Panc1 (cell line): ENCODE measurements at regions not wholly inside any gene's neighbourhood (a gene's known extent, or its start where the extent isn't known, plus 50 kb on each side); places are given as distances from the start of the nearest gene placed in this dataset.

Experiments
- ATAC-seq: fragments of 200-7000 bp; cut with Tn5 transposase; 2 replicates; pipeline ENCODE4 v1.9.1; 2020; ENCODE audit warnings: mild to moderate bottlenecking, moderate library complexity
- BruUV-seq: library from RNA; stranded (reverse); fragments of 400-500 nt; replicated peaks from 2 replicates; lab custom pipeline; 2021; lab: Mats Ljungman, UMichigan
- CTCF ChIA-PET: fragments of 300-600 bp; sonication (Branson Sonifier 250); formaldehyde crosslinking; loops from one replicate; lab custom pipeline; 2022; ENCODE audit warnings: antibody characterized with exemption; lab: Charles Lee
- POLR2A ChIA-PET: fragments of 300-600 bp; sonication (Branson Sonifier 250); formaldehyde crosslinking; loops from one replicate; lab custom pipeline; 2022; ENCODE audit warnings: antibody characterized with exemption; lab: Charles Lee
- DNase-seq: peaks from one replicate; pipeline ENCODE4 v3.0.0-alpha.2; 2010; ENCODE audit warnings: low read depth, low spot score
- H3K27ac ChIP-seq: 2 replicates; pipeline ENCODE4 v1.5.1; 2011; ENCODE audit warnings: mild to moderate bottlenecking, low read length, inconsistent platforms
- H3K27me3 ChIP-seq: fragments of 200-500 bp; sonication (Bioruptor generic); 2 replicates; pipeline ENCODE4 v1.6.0; 2014; ENCODE audit warnings: low read length, inconsistent platforms; ENCODE audit not compliant: control insufficient read depth, insufficient read depth
- H3K36me3 ChIP-seq: fragments of 200-500 bp; sonication (Bioruptor generic); 2 replicates; pipeline ENCODE4 v1.5.1; 2014; ENCODE audit warnings: inconsistent platforms, mild to moderate bottlenecking, low read length, moderate library complexity; ENCODE audit not compliant: control insufficient read depth, insufficient read depth
- H3K4me1 ChIP-seq: 2 replicates; pipeline ENCODE4 v1.5.1; 2011; ENCODE audit warnings: inconsistent platforms, mild to moderate bottlenecking, low read length, moderate library complexity; ENCODE audit not compliant: control insufficient read depth, insufficient read depth
- H3K4me3 ChIP-seq, 2 experiments: 2 replicates each; pipeline ENCODE4 v1.5.1; 2011 to 2012; ENCODE audit warnings: low read depth in 2 of 2, low read length in 2 of 2, mild to moderate bottlenecking in 2 of 2, inconsistent platforms in 1 of 2, moderate library complexity in 1 of 2
- H3K9me3 ChIP-seq: fragments of 200-500 bp; sonication (Bioruptor generic); 2 replicates; pipeline ENCODE4 v1.5.1; 2014; ENCODE audit warnings: low read depth, mild to moderate bottlenecking, inconsistent platforms, low read length, moderate library complexity; ENCODE audit not compliant: control insufficient read depth, insufficient read depth
- CTCF ChIP-seq: fragments of 450-650 bp; IDR thresholded peaks from 2 replicates; pipeline ENCODE4 v1.5.1; 2017; ENCODE audit warnings: mild to moderate bottlenecking
- POLR2AphosphoS5 ChIP-seq: IDR thresholded peaks from 2 replicates; pipeline ENCODE4 v1.6.1; 2012; ENCODE audit warnings: mild to moderate bottlenecking, low read depth, low read length, moderate library complexity
- REST ChIP-seq, 2 experiments: IDR thresholded peaks; 2 replicates each; pipeline ENCODE4 v1.6.1; 2011 to 2012; ENCODE audit warnings: low read depth in 2 of 2, control low read depth in 1 of 2, low read length in 1 of 2, mild to moderate bottlenecking in 1 of 2, moderate library complexity in 1 of 2; ENCODE audit not compliant: insufficient read depth in 1 of 2
- SIN3A ChIP-seq: IDR thresholded peaks from 2 replicates; pipeline ENCODE4 v1.6.1; 2012; ENCODE audit warnings: low read depth, mild to moderate bottlenecking, low read length, moderate library complexity, borderline replicate concordance; ENCODE audit not compliant: insufficient read depth
- TCF7L2 ChIP-seq: IDR thresholded peaks from 2 replicates; pipeline ENCODE4 v1.6.1; 2011; ENCODE audit warnings: mild to moderate bottlenecking, low read depth, low read length, inconsistent platforms
- in situ Hi-C: cut with HindIII; loops from 2 replicates; pipeline ENCODE4 v1.10.0; 2016; ENCODE audit warnings: low sequenced_read_pairs, low pct_unique_long_range_greater_than_20kb
- intact Hi-C: fragments of 100-400 bp; cut with micrococcal nuclease; formaldehyde crosslinking; loops from one replicate; pipeline ENCODE4 v1.10.0; 2022; ENCODE audit not compliant: unreplicated experiment

- Histone ChIP-seq H3K36me3 (no peaks in the 10 kb centered on the region), H3K4me3 (no peak overlapping the region), H3K27ac (no peak overlapping the region), H3K9me3 (no peaks in the 10 kb centered on the region), H3K27me3 (no peaks in the 10 kb centered on the region), H3K4me1 (no peaks in the 10 kb centered on the region)
- CTCF ChIA-PET, result no interaction called here
- POLR2A ChIA-PET, result no interaction called here
- intact Hi-C loops, result no loop called here
- DNase-seq (no peak), ATAC-seq (no peak)
- TF ChIP-seq SIN3A (no peak), TCF7L2 (no peak), CTCF (no peak), REST (IDR thresholded peaks at IDR 0.05; ENCODE audit: insufficient read depth in 1 of 2, low read depth in 2 of 2, low read length in 1 of 2) (no peak), POLR2AphosphoS5 (no peak)
- in situ Hi-C loops, result no loop called here
- no TSS peak for BruUV-seq
Observed at GRCh38 chr13:34577051-34577450, 365.0 kb upstream of the NBEA start.

GRCh38 chr13:34578471-34578870, 363.6 kb upstream of the NBEA start:
- no peak for TF ChIP-seq SIN3A
- TF ChIP-seq REST (IDR thresholded peaks at IDR 0.05; ENCODE audit: insufficient read depth in 1 of 2, low read depth in 2 of 2, low read length in 1 of 2), result no peak
- TF ChIP-seq POLR2AphosphoS5, result no peak
- TF ChIP-seq TCF7L2, result no peak
- TF ChIP-seq CTCF, result no peak
- DNase-seq (no peak), ATAC-seq (no peak)
- ChIA-PET POLR2A (no interaction called here), CTCF (interaction anchor here (0.7 kb wide), 1 partner anchor 673 kb away, joined by 5 read pairs; no protein-coding TSS in a partner anchor)
- no peaks in the 10 kb centered on the region for H3K9me3 ChIP-seq
- no peaks in the 10 kb centered on the region for H3K4me1 ChIP-seq
- no peaks in the 10 kb centered on the region for H3K27me3 ChIP-seq
- in situ Hi-C loops, result no loop called here
- H3K27ac ChIP-seq, result no peak overlapping the region
- intact Hi-C loops, result no loop called here
- BruUV-seq, result no TSS peak
- no peaks in the 10 kb centered on the region for H3K36me3 ChIP-seq
- no peak overlapping the region for H3K4me3 ChIP-seq
